NCI-H146 treated with DMSO at 0.1 percent for 48 hours (cell line): ENCODE measurements at regions not wholly inside any gene's neighbourhood (a gene's known extent, or its start where the extent isn't known, plus 50 kb on each side); places are given as distances from the start of the nearest gene placed in this dataset.

Source experiments
- DNase-seq: peaks from one replicate; lab custom pipeline; 2025; ENCODE audit not compliant: unreplicated experiment; lab: John Stamatoyannopoulos, UW

DNA sequence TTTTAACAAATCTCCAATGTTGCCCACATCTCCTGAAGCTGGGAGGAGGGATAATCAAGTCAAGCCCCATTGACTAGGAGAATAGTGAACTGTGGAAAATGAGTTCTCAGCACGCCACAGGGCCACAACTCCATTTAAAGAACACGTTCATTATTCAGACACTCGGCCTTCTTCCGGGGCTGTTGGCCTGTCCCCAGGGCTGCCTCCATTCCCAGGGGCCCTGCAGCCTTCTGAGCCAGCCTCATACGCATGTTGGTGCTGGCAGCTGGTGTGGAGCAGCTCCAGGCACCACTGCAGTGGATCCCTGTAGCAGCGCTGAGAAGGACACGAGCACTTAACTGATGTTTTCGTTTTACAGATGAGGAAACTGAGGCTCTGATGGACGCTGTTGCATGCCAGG lies 87.5 kb upstream of the RCN1 start:
- DNase-seq, result no peak

DNA sequence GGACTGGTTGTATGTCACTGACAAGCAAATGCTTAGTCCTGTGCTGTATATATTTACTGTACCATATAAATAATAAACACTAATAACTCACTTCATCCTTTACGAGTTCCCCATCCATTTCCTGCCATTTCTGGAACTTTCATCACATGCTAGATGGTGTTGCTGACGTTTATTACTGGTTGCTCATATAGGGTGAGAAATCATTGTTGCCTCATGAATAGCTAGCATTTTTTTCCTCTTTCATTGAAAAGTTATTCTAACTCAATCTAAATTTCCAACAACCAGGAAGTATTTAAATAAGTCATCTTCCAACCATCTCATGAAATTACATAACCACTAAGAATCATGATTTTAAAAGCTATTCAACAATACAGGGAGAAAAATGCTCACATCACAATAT lies 88.6 kb upstream of the RCN1 start:
- no peak for DNase-seq

DNA sequence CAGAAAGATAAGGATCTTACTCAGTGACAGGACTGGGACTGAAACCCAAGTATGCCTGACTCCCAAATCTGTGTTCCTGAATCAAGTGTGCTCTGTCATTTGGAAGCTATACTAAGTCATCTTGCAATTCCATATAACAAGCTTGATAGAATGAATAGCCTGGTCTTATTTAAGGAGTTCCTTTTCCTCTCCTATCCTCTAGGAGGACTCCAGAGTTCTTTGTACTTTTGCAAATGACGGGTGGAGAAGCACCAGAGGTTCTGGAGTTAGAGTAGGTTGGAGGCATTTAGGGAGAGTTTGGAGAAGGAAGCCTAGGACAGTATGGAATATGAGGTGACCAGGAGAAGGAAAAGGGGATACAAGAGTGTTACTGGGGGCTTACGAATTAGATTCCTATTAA lies 92.9 kb upstream of the RCN1 start:
- no peak for DNase-seq

GRCh38 chr11:31996159-31996881 lies 94.6 kb upstream of the RCN1 start:
- DNase-seq, result no peak

DNA sequence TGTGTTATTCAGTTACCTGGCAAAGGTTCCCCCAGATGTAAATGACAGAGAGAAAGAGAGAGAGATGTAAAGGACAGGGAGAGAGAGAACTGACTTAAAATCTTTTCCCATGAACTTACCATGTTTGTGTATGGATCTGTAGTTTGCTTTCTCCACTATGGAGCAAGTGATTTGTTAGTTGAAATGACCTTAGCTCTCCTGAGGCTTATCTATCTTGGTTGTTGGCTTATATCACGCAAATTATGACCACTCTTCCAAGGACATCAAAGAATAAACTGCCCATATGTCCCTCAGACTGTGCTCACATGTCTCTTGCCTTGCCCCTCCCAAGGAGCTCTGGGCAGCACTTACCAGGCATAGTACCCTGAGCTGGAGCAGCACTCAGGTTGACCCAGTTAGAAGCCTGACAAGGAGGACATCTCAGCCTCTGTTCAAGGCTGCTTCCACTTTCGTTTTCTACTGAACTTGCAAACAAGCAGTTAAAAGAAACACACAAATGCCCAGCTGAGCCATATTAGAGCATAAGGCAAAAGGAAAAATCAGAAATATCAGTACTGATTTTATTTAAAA lies 95.3 kb upstream of the RCN1 start:
- no peak for DNase-seq

GRCh38 chr11:31995032-31995431 lies 95.8 kb upstream of the RCN1 start:
- DNase-seq, result no peak

DNA sequence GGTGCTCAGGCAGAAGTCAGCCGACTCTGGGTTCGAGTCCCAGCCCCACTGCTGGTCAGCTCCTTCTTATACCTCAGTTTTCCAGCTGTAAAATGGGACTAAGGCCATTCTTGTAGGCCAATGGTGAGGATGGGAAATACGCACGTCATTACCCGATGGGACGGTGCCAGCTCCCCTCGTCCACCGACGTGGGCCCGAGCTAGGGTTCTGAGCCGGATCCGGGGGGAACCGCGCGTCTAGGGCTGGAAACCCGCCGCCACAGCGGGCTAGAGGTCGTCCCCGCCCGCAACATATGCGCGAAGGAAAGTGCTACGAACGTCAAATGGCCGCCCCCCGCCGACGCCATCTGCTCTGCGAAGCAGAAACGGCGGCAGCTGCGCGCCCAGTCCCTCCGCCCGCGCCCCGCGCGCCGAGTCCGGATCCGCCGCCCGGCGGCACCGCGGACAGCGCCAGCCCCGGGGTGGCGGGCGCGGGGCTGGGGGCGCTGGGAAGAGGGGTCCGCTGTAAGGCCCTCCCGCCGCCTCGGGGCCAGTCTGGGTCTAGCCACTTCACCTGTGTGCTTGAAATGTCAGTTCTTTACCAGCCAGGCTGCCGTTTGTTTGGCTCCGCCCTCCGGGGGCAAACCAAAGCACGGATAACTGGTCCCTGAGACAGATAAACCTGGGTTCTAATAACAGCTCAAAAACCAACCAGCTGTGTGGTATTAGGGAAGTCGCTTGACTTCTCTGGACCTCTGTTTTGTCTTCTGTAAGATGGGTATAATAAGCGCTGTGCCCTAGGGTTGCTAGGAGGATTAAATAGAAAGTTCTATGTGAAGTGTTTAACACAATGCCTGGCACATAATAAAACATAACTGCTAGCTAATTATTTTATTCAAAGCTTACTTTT lies 103.5 kb upstream of the RCN1 start:
- no peak for DNase-seq

DNA sequence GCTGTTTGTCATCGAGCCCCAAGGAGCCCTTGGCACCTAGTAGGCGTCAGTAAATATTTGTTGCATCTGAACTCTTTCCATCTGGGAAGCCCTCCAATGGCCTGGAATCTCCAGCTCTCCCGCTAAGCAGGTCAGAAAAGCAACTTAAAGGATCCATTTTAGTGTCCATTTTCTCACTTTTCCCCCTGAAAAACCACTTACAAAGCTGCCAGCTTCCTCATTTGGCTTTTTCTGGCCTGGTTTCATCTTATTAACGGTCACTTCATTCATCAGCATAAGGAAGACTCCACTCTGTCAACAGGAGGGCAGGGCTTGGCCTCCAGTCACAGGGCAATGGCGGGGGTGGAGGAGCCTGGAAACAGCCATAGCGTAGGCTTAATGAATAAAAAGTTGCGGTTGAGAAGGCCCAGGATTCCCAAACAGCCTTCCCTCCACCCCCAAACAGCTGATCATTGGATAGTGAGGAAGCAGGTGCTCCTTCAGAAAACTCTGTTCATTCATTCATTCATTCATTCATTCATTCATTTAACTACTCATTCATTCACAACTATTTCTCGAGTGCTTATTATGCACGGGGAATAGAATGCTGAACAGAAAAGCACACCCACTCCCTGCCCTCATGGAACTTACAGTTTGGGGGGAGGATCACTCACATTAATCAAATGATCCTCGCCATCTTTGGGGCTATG lies 104.5 kb upstream of the RCN1 start:
- no peak for DNase-seq

GRCh38 chr11:31981457-31981856 lies 109.4 kb upstream of the RCN1 start:
- no peak for DNase-seq

DNA sequence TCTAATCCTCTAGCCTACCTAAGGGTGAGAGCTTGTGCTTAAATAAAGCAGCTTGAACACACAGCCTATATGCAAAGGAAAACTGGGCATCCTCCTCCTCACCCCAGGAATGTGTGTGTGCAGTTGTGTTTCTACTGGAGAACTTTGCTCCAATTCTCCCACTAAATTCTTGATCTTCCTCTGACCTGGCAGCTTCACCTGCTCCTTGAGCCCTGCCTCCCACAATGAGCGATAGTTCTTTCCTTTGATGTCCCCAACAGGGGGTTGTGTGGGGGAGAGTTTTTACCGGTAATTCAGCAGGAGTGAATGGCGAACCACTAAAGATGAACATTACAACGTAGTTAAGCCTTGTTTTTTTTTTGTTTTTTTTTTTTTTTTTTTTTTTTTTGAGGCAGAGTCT lies 113.5 kb upstream of the RCN1 start:
- DNase-seq, result no peak

GRCh38 chr11:31974366-31975136 lies 116.3 kb upstream of the RCN1 start:
- no peak for DNase-seq

DNA sequence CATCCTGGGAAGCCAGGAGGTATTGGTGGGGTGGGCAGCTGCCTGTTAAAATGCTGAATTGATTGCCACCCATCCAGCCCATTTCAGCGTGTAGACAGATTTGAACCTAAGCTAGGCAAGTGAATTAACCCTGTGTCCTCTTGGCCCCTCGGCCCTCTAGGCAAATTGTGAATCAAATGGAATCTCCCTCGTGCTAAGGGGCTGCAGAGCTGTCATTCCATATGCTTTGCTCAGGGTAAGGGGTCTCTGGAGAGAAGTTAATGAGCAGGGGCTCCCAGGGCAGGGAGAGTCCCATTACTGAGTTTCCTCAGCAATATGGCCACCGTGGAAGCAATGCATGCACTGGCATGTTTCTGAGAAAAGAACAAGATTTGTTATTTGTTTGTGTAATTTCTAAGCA lies 117.7 kb upstream of the RCN1 start:
- DNase-seq, result no peak

DNA sequence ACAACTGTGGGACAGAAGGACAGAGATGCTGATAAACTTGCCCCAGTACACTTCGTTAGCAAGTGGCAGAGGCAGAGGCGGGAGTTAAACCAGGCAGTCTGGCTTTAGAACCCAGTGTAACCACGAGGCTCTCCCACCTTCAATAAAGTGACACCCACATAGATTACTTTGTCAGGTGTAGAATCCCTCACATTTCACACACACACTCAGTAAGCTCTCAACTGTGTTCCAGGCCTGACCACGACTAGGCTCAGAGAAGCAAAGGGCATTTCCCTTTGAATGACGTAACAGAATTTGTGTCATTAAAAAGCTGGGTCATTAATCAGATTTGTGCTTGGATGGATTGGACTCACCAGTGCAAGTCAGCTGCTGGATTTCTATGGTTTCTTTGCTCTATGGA lies 118.3 kb upstream of the RCN1 start:
- DNase-seq, result no peak

DNA sequence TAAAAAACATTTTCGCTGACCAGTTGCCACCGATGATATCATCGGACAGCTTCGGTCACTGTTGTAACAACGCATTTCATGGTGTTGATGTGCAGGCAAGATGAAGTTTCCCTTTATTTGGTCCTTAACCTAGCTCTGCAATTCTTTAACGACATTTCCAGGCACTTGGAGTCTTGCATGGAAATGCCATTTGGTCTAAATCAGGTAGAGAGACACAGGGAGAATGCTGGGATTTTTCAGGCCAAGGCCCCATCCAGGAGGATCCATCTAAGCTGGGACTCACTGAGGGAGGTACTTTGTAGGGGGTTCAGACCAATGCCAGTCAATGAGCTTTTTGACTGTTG lies 121.5 kb upstream of the RCN1 start:
- DNase-seq, result no peak

GRCh38 chr11:31968461-31969358 lies 122.2 kb upstream of the RCN1 start:
- DNase-seq, result no peak

- no peak for DNase-seq
Observed at GRCh38 chr11:31967404-31968130, 123.3 kb upstream of the RCN1 start.

GRCh38 chr11:31966846-31967245 lies 124.0 kb upstream of the RCN1 start:
- DNase-seq, result no peak

DNA sequence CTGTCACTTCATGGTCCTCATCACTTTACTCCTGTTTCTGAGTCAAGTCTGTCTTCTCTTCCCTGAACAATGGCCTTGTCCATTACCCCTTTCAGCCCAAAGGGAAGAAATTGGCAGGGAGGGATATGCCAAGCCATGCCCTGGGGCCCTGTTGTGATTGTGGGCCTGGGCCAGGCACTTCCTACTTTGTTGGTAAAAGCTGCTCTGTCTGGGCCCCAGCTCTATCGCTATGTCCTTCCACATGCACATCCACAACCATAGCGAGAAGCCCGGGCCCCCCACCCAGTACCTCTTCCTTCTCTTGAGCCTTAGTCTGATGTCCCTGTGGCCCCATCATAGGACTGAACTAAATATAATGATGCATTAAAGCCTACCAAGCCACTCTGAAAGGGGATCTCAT lies 126.7 kb upstream of the RCN1 start:
- DNase-seq, result no peak

- no peak for DNase-seq
Observed at GRCh38 chr11:31960126-31960525, 130.7 kb upstream of the RCN1 start.
